Omental fat pad (tissue), 3 donors: ENCODE measurements at regions not wholly inside any gene's neighbourhood (a gene's known extent, or its start where the extent isn't known, plus 50 kb on each side); places are given as distances from the start of the nearest gene placed in this dataset.

ENCODE experiments used
- ATAC-seq: fragments of 150-250 bp; one replicate; pipeline ENCODE4 v1.9.1; 2016; ENCODE audit warnings: mild to moderate bottlenecking, moderate library complexity; ENCODE audit not compliant: low FRiP score
- DNase-seq: peaks from one replicate; pipeline ENCODE4 v3.0.0-alpha.2; 2019; ENCODE audit warnings: low spot score
- CTCF ChIP-seq, 3 donors: fragments of 450-650 bp; IDR thresholded peaks; one replicate each; pipeline ENCODE4 v1.5.1; 2016 to 2017; ENCODE audit warnings: antibody characterized with exemption in 3 of 3, mild to moderate bottlenecking in 3 of 3, moderate library complexity in 2 of 3

GRCh38 chr3:106157411-106157810 is 288.6 kb upstream of the CBLB start:
- ATAC-seq: no peak
- TF ChIP-seq CTCF (IDR thresholded peaks at IDR 0.05): no peak
- DNase-seq: no peak

GRCh38 chr3:106160396-106160795 is 291.6 kb upstream of the CBLB start:
- ATAC-seq (no peak), DNase-seq (no peak)
- TF ChIP-seq CTCF (IDR thresholded peaks at IDR 0.05): no peak

- no peak for DNase-seq
- TF ChIP-seq CTCF (IDR thresholded peaks at IDR 0.05): no peak
- ATAC-seq: no peak
These were observed 292.4 kb upstream of the CBLB start for GRCh38 chr3:106161246-106161645.

DNA sequence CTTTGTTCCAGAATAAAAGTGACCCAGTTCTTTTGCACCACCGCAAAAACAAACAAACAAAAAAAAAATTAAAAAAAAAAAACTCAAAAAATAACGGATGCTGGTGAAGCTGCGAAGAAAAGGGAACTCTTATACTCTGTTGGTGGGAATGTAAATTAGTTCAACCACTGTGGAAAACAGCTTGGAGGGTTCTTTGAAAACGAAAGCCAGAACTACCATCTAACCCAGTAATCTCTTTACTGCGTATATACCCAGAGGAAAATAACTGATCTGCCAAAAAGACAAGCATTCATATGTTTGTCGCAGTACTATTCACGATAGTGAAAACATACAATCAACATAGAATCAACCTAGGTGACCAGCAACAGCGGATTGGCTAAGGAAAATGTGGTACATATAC is 298.9 kb upstream of the CBLB start:
- TF ChIP-seq CTCF (IDR thresholded peaks at IDR 0.05): no peak
- DNase-seq (no peak), ATAC-seq (no peak)

- TF ChIP-seq CTCF (IDR thresholded peaks at IDR 0.05): no peak
- ATAC-seq (no peak), DNase-seq (no peak)
These were observed 300.3 kb upstream of the CBLB start for GRCh38 chr3:106168962-106169750.

GRCh38 chr3:106170636-106171035 is 301.8 kb upstream of the CBLB start:
- no peak for TF ChIP-seq CTCF (IDR thresholded peaks at IDR 0.05)
- ATAC-seq: no peak

GRCh38 chr3:106172101-106172500 is 303.3 kb upstream of the CBLB start:
- no peak for TF ChIP-seq CTCF (IDR thresholded peaks at IDR 0.05)
- ATAC-seq: no peak

More at GRCh38 chr3:106170636-106171035, 301.8 kb upstream of the CBLB start:
- no peak for DNase-seq

More at GRCh38 chr3:106172101-106172500, 303.3 kb upstream of the CBLB start:
- no peak for DNase-seq
